Panc1 (cell line): ENCODE measurements at regions not wholly inside any gene's neighbourhood (a gene's known extent, or its start where the extent isn't known, plus 50 kb on each side); places are given as distances from the start of the nearest gene placed in this dataset.

Source experiments
- ATAC-seq: fragments of 200-7000 bp; cut with Tn5 transposase; 2 replicates; pipeline ENCODE4 v1.9.1; 2020; ENCODE audit warnings: mild to moderate bottlenecking, moderate library complexity
- BruUV-seq: library from RNA; stranded (reverse); fragments of 400-500 nt; replicated peaks from 2 replicates; lab custom pipeline; 2021; lab: Mats Ljungman, UMichigan
- CTCF ChIA-PET: fragments of 300-600 bp; sonication (Branson Sonifier 250); formaldehyde crosslinking; loops from one replicate; lab custom pipeline; 2022; ENCODE audit warnings: antibody characterized with exemption; lab: Charles Lee
- POLR2A ChIA-PET: fragments of 300-600 bp; sonication (Branson Sonifier 250); formaldehyde crosslinking; loops from one replicate; lab custom pipeline; 2022; ENCODE audit warnings: antibody characterized with exemption; lab: Charles Lee
- DNase-seq: peaks from one replicate; pipeline ENCODE4 v3.0.0-alpha.2; 2010; ENCODE audit warnings: low read depth, low spot score
- H3K27ac ChIP-seq: 2 replicates; pipeline ENCODE4 v1.5.1; 2011; ENCODE audit warnings: mild to moderate bottlenecking, low read length, inconsistent platforms
- H3K27me3 ChIP-seq: fragments of 200-500 bp; sonication (Bioruptor generic); 2 replicates; pipeline ENCODE4 v1.6.0; 2014; ENCODE audit warnings: low read length, inconsistent platforms; ENCODE audit not compliant: control insufficient read depth, insufficient read depth
- H3K36me3 ChIP-seq: fragments of 200-500 bp; sonication (Bioruptor generic); 2 replicates; pipeline ENCODE4 v1.5.1; 2014; ENCODE audit warnings: inconsistent platforms, mild to moderate bottlenecking, low read length, moderate library complexity; ENCODE audit not compliant: control insufficient read depth, insufficient read depth
- H3K4me1 ChIP-seq: 2 replicates; pipeline ENCODE4 v1.5.1; 2011; ENCODE audit warnings: inconsistent platforms, mild to moderate bottlenecking, low read length, moderate library complexity; ENCODE audit not compliant: control insufficient read depth, insufficient read depth
- H3K4me3 ChIP-seq, 2 experiments: 2 replicates each; pipeline ENCODE4 v1.5.1; 2011 to 2012; ENCODE audit warnings: low read depth in 2 of 2, low read length in 2 of 2, mild to moderate bottlenecking in 2 of 2, inconsistent platforms in 1 of 2, moderate library complexity in 1 of 2
- H3K9me3 ChIP-seq: fragments of 200-500 bp; sonication (Bioruptor generic); 2 replicates; pipeline ENCODE4 v1.5.1; 2014; ENCODE audit warnings: low read depth, mild to moderate bottlenecking, inconsistent platforms, low read length, moderate library complexity; ENCODE audit not compliant: control insufficient read depth, insufficient read depth
- CTCF ChIP-seq: fragments of 450-650 bp; IDR thresholded peaks from 2 replicates; pipeline ENCODE4 v1.5.1; 2017; ENCODE audit warnings: mild to moderate bottlenecking
- POLR2AphosphoS5 ChIP-seq: IDR thresholded peaks from 2 replicates; pipeline ENCODE4 v1.6.1; 2012; ENCODE audit warnings: mild to moderate bottlenecking, low read depth, low read length, moderate library complexity
- REST ChIP-seq, 2 experiments: IDR thresholded peaks; 2 replicates each; pipeline ENCODE4 v1.6.1; 2011 to 2012; ENCODE audit warnings: low read depth in 2 of 2, control low read depth in 1 of 2, low read length in 1 of 2, mild to moderate bottlenecking in 1 of 2, moderate library complexity in 1 of 2; ENCODE audit not compliant: insufficient read depth in 1 of 2
- SIN3A ChIP-seq: IDR thresholded peaks from 2 replicates; pipeline ENCODE4 v1.6.1; 2012; ENCODE audit warnings: low read depth, mild to moderate bottlenecking, low read length, moderate library complexity, borderline replicate concordance; ENCODE audit not compliant: insufficient read depth
- TCF7L2 ChIP-seq: IDR thresholded peaks from 2 replicates; pipeline ENCODE4 v1.6.1; 2011; ENCODE audit warnings: mild to moderate bottlenecking, low read depth, low read length, inconsistent platforms
- in situ Hi-C: cut with HindIII; loops from 2 replicates; pipeline ENCODE4 v1.10.0; 2016; ENCODE audit warnings: low sequenced_read_pairs, low pct_unique_long_range_greater_than_20kb
- intact Hi-C: fragments of 100-400 bp; cut with micrococcal nuclease; formaldehyde crosslinking; loops from one replicate; pipeline ENCODE4 v1.10.0; 2022; ENCODE audit not compliant: unreplicated experiment

GRCh38 chr5:14059810-14060209 is 83.3 kb upstream of the TRIO start:
- BruUV-seq = no TSS peak
- TF ChIP-seq TCF7L2 = no peak
- no peak for TF ChIP-seq SIN3A
- TF ChIP-seq CTCF = no peak
- no peak for TF ChIP-seq POLR2AphosphoS5
- TF ChIP-seq REST (IDR thresholded peaks at IDR 0.05; ENCODE audit: insufficient read depth in 1 of 2, low read depth in 2 of 2, low read length in 1 of 2) = no peak
- in situ Hi-C loops = no loop called here

GRCh38 chr5:14057289-14057688 is 85.9 kb upstream of the TRIO start:
- ChIA-PET CTCF (no interaction called here), POLR2A (no interaction called here)
- Histone ChIP-seq H3K36me3 (no peaks in the 10 kb centered on the region), H3K9me3 (peaks cover 5% of the 10 kb centered on the region; the same call in 1 of the 2 replicates), H3K4me1 (peaks cover 11% of the 10 kb centered on the region), H3K27ac (peak overlapping the region; percentile 54), H3K4me3 (no peak overlapping the region), H3K27me3 (no peaks in the 10 kb centered on the region)
- no peak for ATAC-seq
- TF ChIP-seq POLR2AphosphoS5 (no peak), REST (IDR thresholded peaks at IDR 0.05; ENCODE audit: insufficient read depth in 1 of 2, low read depth in 2 of 2, low read length in 1 of 2) (no peak), CTCF (no peak), TCF7L2 (no peak), SIN3A (no peak)
- no peak for DNase-seq
- no TSS peak for BruUV-seq
- in situ Hi-C loops = no loop called here
- intact Hi-C loops = loop anchor here (5.0 kb wide), 1 partner anchor 45 kb away; no protein-coding TSS in a partner anchor

More at GRCh38 chr5:14059810-14060209, 83.3 kb upstream of the TRIO start:
- no peak for DNase-seq
- peaks cover 5% of the 10 kb centered on the region; the same call in 1 of the 2 replicates for H3K9me3 ChIP-seq
- peak overlapping the region; percentile 52; the same call in 1 of the 2 replicates for H3K27ac ChIP-seq
- ChIA-PET CTCF (no interaction called here), POLR2A (interaction anchor here (0.6 kb wide), 1 partner anchor 49 kb away, joined by 4 read pairs; no protein-coding TSS in a partner anchor)
- H3K36me3 ChIP-seq = no peaks in the 10 kb centered on the region
- ATAC-seq = no peak
- H3K4me3 ChIP-seq = no peak overlapping the region
- H3K4me1 ChIP-seq = peaks cover 6% of the 10 kb centered on the region
- intact Hi-C loops = loop anchor here (5.0 kb wide), 1 partner anchor 42 kb away; no protein-coding TSS in a partner anchor
- H3K27me3 ChIP-seq = no peaks in the 10 kb centered on the region
